ENCODE measurements at regions not wholly inside any gene's neighbourhood (a gene's known extent, or its start where the extent isn't known, plus 50 kb on each side); places are given as distances from the start of the nearest gene placed in this dataset.

GRCh38 chr1:98211271-98211845 lies 290.5 kb upstream of the DPYD start:
- ChIA-PET CTCF (no interaction called here), POLR2A (no interaction called here)
- H3K4me3 ChIP-seq (ENCODE audit: low read depth, low read length), result no peak overlapping the region
- TF ChIP-seq CTCF (IDR thresholded peaks at IDR 0.05; ENCODE audit: insufficient read depth, low read length, missing control alignments), result no peak
- DNase-seq (ENCODE audit: low read depth, low spot score), result no peak

- TF ChIP-seq CTCF (IDR thresholded peaks at IDR 0.05; ENCODE audit: insufficient read depth, low read length, missing control alignments), result no peak
- POLR2A ChIA-PET, result interaction anchor here (0.7 kb wide), 2 partner anchors 73 to 177 kb away, joined by 3 read pairs; no protein-coding TSS in a partner anchor
- CTCF ChIA-PET, result no interaction called here
- no peak for DNase-seq (ENCODE audit: low read depth, low spot score)
- H3K4me3 ChIP-seq (ENCODE audit: low read depth, low read length), result peak overlapping the region; percentile 3; the same call in 1 of the 2 replicates
Observed at GRCh38 chr1:98210563-98210962, 289.7 kb upstream of the DPYD start.

GRCh38 chr1:98210064-98210463 lies 289.2 kb upstream of the DPYD start:
- DNase-seq (ENCODE audit: low read depth, low spot score), result peak; percentile 67
- H3K4me3 ChIP-seq (ENCODE audit: low read depth, low read length), result peak overlapping the region; percentile 3
- no peak for TF ChIP-seq CTCF (IDR thresholded peaks at IDR 0.05; ENCODE audit: insufficient read depth, low read length, missing control alignments)
- ChIA-PET CTCF (no interaction called here), POLR2A (interaction anchor here (0.6 to 0.7 kb wide), 3 partner anchors 74 to 232 kb away, joined by 3 read pairs; no protein-coding TSS in a partner anchor)

GRCh38 chr1:98205291-98206017 lies 284.6 kb upstream of the DPYD start:
- POLR2A ChIA-PET, result no interaction called here
- no peak overlapping the region for H3K4me3 ChIP-seq (ENCODE audit: low read depth, low read length)
- DNase-seq (ENCODE audit: low read depth, low spot score), result no peak
- no peak for TF ChIP-seq CTCF (IDR thresholded peaks at IDR 0.05; ENCODE audit: insufficient read depth, low read length, missing control alignments)
- CTCF ChIA-PET, result interaction anchor here (1.1 kb wide), 1 partner anchor 10 kb away, joined by 3 read pairs; no protein-coding TSS in a partner anchor

GRCh38 chr1:98203466-98203865 lies 282.6 kb upstream of the DPYD start:
- POLR2A ChIA-PET, result no interaction called here
- no peak for TF ChIP-seq CTCF (IDR thresholded peaks at IDR 0.05; ENCODE audit: insufficient read depth, low read length, missing control alignments)
- CTCF ChIA-PET, result no interaction called here
- H3K4me3 ChIP-seq (ENCODE audit: low read depth, low read length), result no peak overlapping the region
- no peak for DNase-seq (ENCODE audit: low read depth, low spot score)

GRCh38 chr1:98201666-98202081 lies 280.8 kb upstream of the DPYD start:
- no peak for TF ChIP-seq CTCF (IDR thresholded peaks at IDR 0.05; ENCODE audit: insufficient read depth, low read length, missing control alignments)
- H3K4me3 ChIP-seq (ENCODE audit: low read depth, low read length), result no peak overlapping the region
- ChIA-PET POLR2A (no interaction called here), CTCF (no interaction called here)
- DNase-seq (ENCODE audit: low read depth, low spot score), result peak; percentile 65
